ENCODE measurements at regions not wholly inside any gene's neighbourhood (a gene's known extent, or its start where the extent isn't known, plus 50 kb on each side); places are given as distances from the start of the nearest gene placed in this dataset.
"Not testable (repeated sequence)": the region's sequence is repeated elsewhere in the genome, so short reads cannot be mapped to it uniquely, and the experiment has no call there.

- DNase-seq (ENCODE audit: low spot score), result no peak
Measured at GRCh38 chr12:105581420-105581819, 250.9 kb downstream of the C12orf75 start.

- no peak for DNase-seq (ENCODE audit: low spot score)
Measured at GRCh38 chr12:105585107-105585506, 254.6 kb downstream of the C12orf75 start.

GRCh38 chr12:105587237-105587636 lies 256.7 kb downstream of the C12orf75 start:
- DNase-seq (ENCODE audit: low spot score), result no peak

- no peak for DNase-seq (ENCODE audit: low spot score)
Measured at GRCh38 chr12:105588106-105588505, 257.6 kb downstream of the C12orf75 start.

- no peak for DNase-seq (ENCODE audit: low spot score)
Measured at GRCh38 chr12:105590571-105590970, 260.1 kb downstream of the C12orf75 start.

GRCh38 chr12:105595440-105595839 lies 264.9 kb downstream of the C12orf75 start:
- DNase-seq (ENCODE audit: low spot score), result no peak

GRCh38 chr12:105596731-105597130 lies 266.2 kb downstream of the C12orf75 start:
- DNase-seq (ENCODE audit: low spot score), result no peak

GRCh38 chr12:105598031-105598430 lies 267.5 kb downstream of the C12orf75 start:
- no peak for DNase-seq (ENCODE audit: low spot score)

- no peak for DNase-seq (ENCODE audit: low spot score)
Measured at GRCh38 chr12:105600911-105601545, 270.5 kb downstream of the C12orf75 start.

- not testable (repeated sequence) for DNase-seq (ENCODE audit: low spot score)
Measured at GRCh38 chr12:105602312-105602711, 271.8 kb downstream of the C12orf75 start.

GRCh38 chr12:105604281-105604680 lies 273.8 kb downstream of the C12orf75 start:
- not testable (repeated sequence) for DNase-seq (ENCODE audit: low spot score)

- not testable (repeated sequence) for DNase-seq (ENCODE audit: low spot score)
Measured at GRCh38 chr12:105606613-105607012, 276.1 kb downstream of the C12orf75 start.

GRCh38 chr12:105609001-105609400 lies 278.5 kb downstream of the C12orf75 start:
- DNase-seq (ENCODE audit: low spot score), result not testable (repeated sequence)

GRCh38 chr12:105610459-105610858 lies 280.0 kb downstream of the C12orf75 start:
- DNase-seq (ENCODE audit: low spot score), result no peak

GRCh38 chr12:105611340-105611739 lies 280.8 kb downstream of the C12orf75 start:
- no peak for DNase-seq (ENCODE audit: low spot score)

- no peak for DNase-seq (ENCODE audit: low spot score)
Measured at GRCh38 chr12:105613269-105613668, 282.8 kb downstream of the C12orf75 start.

- DNase-seq (ENCODE audit: low spot score), result no peak
Measured at GRCh38 chr12:105613887-105614286, 283.4 kb downstream of the C12orf75 start.

GRCh38 chr12:105616971-105617540 lies 286.6 kb downstream of the C12orf75 start:
- DNase-seq (ENCODE audit: low spot score), result no peak

GRCh38 chr12:105622220-105622619 lies 291.7 kb downstream of the C12orf75 start:
- DNase-seq (ENCODE audit: low spot score), result no peak

- no peak for DNase-seq (ENCODE audit: low spot score)
Measured at GRCh38 chr12:105622846-105623736, 292.6 kb downstream of the C12orf75 start.

GRCh38 chr12:105626653-105627052 lies 296.2 kb downstream of the C12orf75 start:
- no peak for DNase-seq (ENCODE audit: low spot score)

GRCh38 chr12:105637470-105637869 lies 307.0 kb downstream of the C12orf75 start:
- no peak for DNase-seq (ENCODE audit: low spot score)

- no peak for DNase-seq (ENCODE audit: low spot score)
Measured at GRCh38 chr12:105640761-105641160, 310.3 kb downstream of the C12orf75 start.

Data from cerebellar cortex (tissue), 1 donor.